Activated CD4-positive, alpha-beta T cell treated with anti-CD3 and anti-CD28 coated beads, Interleukin-2, amount 10 ng/mL, durations not matched to agents 7 days and 5 days (primary cell): ENCODE measurements at regions not wholly inside any gene's neighbourhood (a gene's known extent, or its start where the extent isn't known, plus 50 kb on each side); places are given as distances from the start of the nearest gene placed in this dataset.

Source experiments
- CTCF ChIA-PET: fragments of 350-600 bp; sonication (Branson Sonifier 250); formaldehyde crosslinking; loops from one replicate; lab custom pipeline; 2021; ENCODE audit warnings: antibody characterized with exemption; lab: Charles Lee
- POLR2A ChIA-PET: fragments of 350-600 bp; sonication (Branson Sonifier 250); formaldehyde crosslinking; loops from one replicate; lab custom pipeline; 2021; ENCODE audit warnings: antibody characterized with exemption; lab: Charles Lee
- DNase-seq: peaks from one replicate; pipeline ENCODE4 v3.0.0-alpha.2; 2020
- H3K27ac Mint-ChIP-seq: one replicate; pipeline ENCODE4 v1.8.0; 2021; ENCODE audit warnings: mild to moderate bottlenecking, moderate library complexity, mixed read lengths
- H3K27me3 Mint-ChIP-seq: one replicate; pipeline ENCODE4 v1.8.0; 2021; ENCODE audit warnings: mixed read lengths
- H3K36me3 Mint-ChIP-seq: one replicate; pipeline ENCODE4 v1.8.0; 2021; ENCODE audit warnings: low read depth, mixed read lengths
- H3K4me1 Mint-ChIP-seq: one replicate; pipeline ENCODE4 v1.8.0; 2021; ENCODE audit warnings: mixed read lengths
- H3K4me3 Mint-ChIP-seq: one replicate; pipeline ENCODE4 v1.8.0; 2021; ENCODE audit warnings: mild to moderate bottlenecking, moderate library complexity, mixed read lengths
- H3K9me3 Mint-ChIP-seq: one replicate; pipeline ENCODE4 v1.8.0; 2021; ENCODE audit warnings: mixed read lengths

DNA sequence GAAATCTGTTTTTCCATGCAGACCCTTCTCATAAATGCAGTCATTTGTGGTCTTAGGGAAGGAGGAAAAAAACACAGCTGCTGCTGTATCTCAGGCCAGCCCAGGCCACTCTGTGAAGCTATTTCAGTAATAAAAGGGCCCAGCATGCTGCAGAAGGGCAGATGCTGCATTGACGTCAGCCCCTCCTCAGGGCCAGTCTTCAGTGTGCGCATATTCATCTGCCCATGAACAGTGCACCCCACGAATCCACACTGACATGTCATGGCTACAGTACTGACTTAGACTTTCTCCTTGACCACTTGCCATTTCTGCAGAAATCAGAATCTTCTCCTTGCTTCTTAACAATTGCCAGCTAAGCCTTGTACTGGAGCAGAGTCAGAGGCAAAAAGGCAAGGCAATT lies 304.7 kb downstream of the GABRG2 start:
- Mint-ChIP-seq H3K36me3 (no peaks in the 10 kb centered on the region), H3K27ac (no peak overlapping the region), H3K4me3 (no peak overlapping the region), H3K4me1 (no peaks in the 10 kb centered on the region), H3K27me3 (no peaks in the 10 kb centered on the region), H3K9me3 (peaks cover 21% of the 10 kb centered on the region)
- DNase-seq: no peak
- POLR2A ChIA-PET: no interaction called here
- CTCF ChIA-PET: no interaction called here

GRCh38 chr5:162377895-162378294 lies 310.3 kb downstream of the GABRG2 start:
- DNase-seq: no peak
- Mint-ChIP-seq H3K4me1 (no peaks in the 10 kb centered on the region), H3K27me3 (no peaks in the 10 kb centered on the region), H3K36me3 (no peaks in the 10 kb centered on the region), H3K4me3 (no peak overlapping the region), H3K27ac (no peak overlapping the region), H3K9me3 (no peaks in the 10 kb centered on the region)
- POLR2A ChIA-PET: no interaction called here
- CTCF ChIA-PET: no interaction called here

- no peaks in the 10 kb centered on the region for H3K27me3 Mint-ChIP-seq
- no peak overlapping the region for H3K27ac Mint-ChIP-seq
- H3K9me3 Mint-ChIP-seq: no peaks in the 10 kb centered on the region
- H3K36me3 Mint-ChIP-seq: no peaks in the 10 kb centered on the region
- no peak overlapping the region for H3K4me3 Mint-ChIP-seq
- DNase-seq: no peak
- POLR2A ChIA-PET: no interaction called here
- CTCF ChIA-PET: no interaction called here
- no peaks in the 10 kb centered on the region for H3K4me1 Mint-ChIP-seq
These were observed 315.3 kb downstream of the GABRG2 start for GRCh38 chr5:162382839-162383238.

DNA sequence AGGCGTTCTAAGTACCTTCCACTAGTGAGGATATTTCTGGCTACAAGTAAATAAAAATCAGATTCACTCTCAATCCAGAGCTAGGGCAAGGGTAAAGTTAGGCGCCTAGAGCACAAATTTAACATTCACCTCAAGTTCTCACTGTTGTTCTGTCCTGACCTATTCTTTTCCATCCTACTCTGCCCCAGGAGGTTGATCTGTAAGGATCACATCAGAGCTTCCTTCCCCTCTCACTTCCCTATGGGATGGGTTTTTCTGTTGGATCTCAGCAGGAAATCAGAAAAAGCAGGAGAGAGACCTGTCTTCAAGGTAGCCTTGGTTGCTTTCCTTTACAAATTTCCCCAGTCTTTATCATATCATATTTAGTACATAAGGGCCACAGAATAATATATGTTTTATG lies 316.7 kb downstream of the GABRG2 start:
- Mint-ChIP-seq H3K27ac (no peak overlapping the region), H3K36me3 (no peaks in the 10 kb centered on the region), H3K4me1 (no peaks in the 10 kb centered on the region), H3K27me3 (no peaks in the 10 kb centered on the region), H3K9me3 (no peaks in the 10 kb centered on the region), H3K4me3 (no peak overlapping the region)
- DNase-seq: no peak
- CTCF ChIA-PET: no interaction called here
- POLR2A ChIA-PET: no interaction called here

DNA sequence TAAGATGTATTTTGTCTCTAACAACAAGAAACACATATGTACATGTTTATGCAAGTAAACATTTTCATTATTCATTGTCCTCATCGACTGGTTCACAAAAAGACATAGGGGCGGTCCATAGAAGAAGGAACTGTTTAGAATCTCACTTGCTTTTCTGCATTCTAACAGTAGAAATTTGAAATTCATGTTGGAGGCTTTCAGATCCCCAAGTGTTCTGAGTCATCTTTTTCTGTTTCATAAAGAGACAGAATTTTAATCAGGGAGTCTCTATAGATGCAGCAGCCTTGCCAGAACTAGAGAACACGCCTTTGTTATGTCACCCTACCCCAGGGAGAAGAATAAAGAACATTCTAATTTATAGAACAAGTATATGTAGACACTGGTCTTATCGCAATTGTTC lies 324.3 kb downstream of the GABRG2 start:
- Mint-ChIP-seq H3K27ac (no peak overlapping the region), H3K36me3 (no peaks in the 10 kb centered on the region), H3K27me3 (no peaks in the 10 kb centered on the region), H3K9me3 (peaks cover 2% of the 10 kb centered on the region), H3K4me3 (no peak overlapping the region), H3K4me1 (no peaks in the 10 kb centered on the region)
- ChIA-PET POLR2A (no interaction called here), CTCF (no interaction called here)
- no peak for DNase-seq

GRCh38 chr5:162392336-162392735 lies 324.8 kb downstream of the GABRG2 start:
- H3K4me1 Mint-ChIP-seq: no peaks in the 10 kb centered on the region
- no peaks in the 10 kb centered on the region for H3K36me3 Mint-ChIP-seq
- H3K27ac Mint-ChIP-seq: no peak overlapping the region
- ChIA-PET POLR2A (no interaction called here), CTCF (no interaction called here)
- H3K4me3 Mint-ChIP-seq: no peak overlapping the region
- no peaks in the 10 kb centered on the region for H3K27me3 Mint-ChIP-seq
- no peak for DNase-seq
- peaks cover 2% of the 10 kb centered on the region for H3K9me3 Mint-ChIP-seq

- Mint-ChIP-seq H3K27me3 (no peaks in the 10 kb centered on the region), H3K4me3 (no peak overlapping the region), H3K9me3 (peaks cover 3% of the 10 kb centered on the region), H3K27ac (no peak overlapping the region), H3K36me3 (no peaks in the 10 kb centered on the region), H3K4me1 (no peaks in the 10 kb centered on the region)
- ChIA-PET CTCF (no interaction called here), POLR2A (no interaction called here)
- DNase-seq: no peak
These were observed 326.0 kb downstream of the GABRG2 start for GRCh38 chr5:162393534-162393933.

DNA sequence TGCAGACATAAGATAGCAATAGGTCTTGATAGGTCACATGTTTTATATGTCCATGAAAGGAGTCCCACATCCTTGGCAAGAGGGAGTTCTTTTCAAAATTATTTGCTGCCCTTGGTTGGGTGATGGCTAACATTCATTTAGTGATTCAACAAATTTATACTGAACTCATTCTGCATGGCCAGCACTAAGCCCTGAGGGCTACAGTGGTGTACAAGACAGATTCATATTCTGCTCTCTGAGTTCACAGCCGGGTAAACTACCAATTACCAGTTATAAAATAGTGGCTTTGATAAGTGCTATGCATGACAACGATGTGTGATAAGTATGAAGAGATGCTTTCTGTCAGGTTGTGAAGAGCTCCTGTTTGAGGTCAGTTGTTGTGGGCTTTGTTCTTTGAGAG lies 340.0 kb downstream of the GABRG2 start:
- no peak for DNase-seq
- peaks cover 5% of the 10 kb centered on the region for H3K9me3 Mint-ChIP-seq
- H3K27me3 Mint-ChIP-seq: no peaks in the 10 kb centered on the region
- no peaks in the 10 kb centered on the region for H3K4me1 Mint-ChIP-seq
- no peaks in the 10 kb centered on the region for H3K36me3 Mint-ChIP-seq
- ChIA-PET POLR2A (no interaction called here), CTCF (no interaction called here)
- no peak overlapping the region for H3K27ac Mint-ChIP-seq
- no peak overlapping the region for H3K4me3 Mint-ChIP-seq

DNA sequence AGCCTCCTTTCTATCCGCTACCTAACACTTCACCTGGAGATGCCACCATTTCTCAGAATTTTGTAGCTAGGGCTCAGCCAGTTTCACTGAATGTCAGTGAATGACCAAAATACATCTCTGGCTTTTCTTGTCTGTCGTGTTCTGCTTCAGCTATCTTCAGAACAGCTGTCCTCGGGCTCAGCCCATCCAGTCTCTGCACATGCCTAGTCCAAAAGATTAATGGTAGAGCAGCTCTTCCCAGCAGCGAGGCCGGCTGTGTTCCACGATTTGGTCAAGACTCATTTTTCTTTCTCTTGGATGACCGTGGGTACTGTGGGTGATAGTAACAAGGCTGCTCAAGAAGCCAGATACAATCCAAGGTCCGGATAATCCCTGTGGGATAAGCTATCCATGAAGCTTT lies 342.8 kb downstream of the GABRG2 start:
- Mint-ChIP-seq H3K9me3 (peaks cover 5% of the 10 kb centered on the region), H3K4me3 (no peak overlapping the region), H3K27ac (no peak overlapping the region), H3K4me1 (no peaks in the 10 kb centered on the region), H3K36me3 (no peaks in the 10 kb centered on the region), H3K27me3 (no peaks in the 10 kb centered on the region)
- POLR2A ChIA-PET: no interaction called here
- DNase-seq: no peak
- CTCF ChIA-PET: no interaction called here

GRCh38 chr5:162429142-162429541 lies 361.6 kb downstream of the GABRG2 start:
- Mint-ChIP-seq H3K27ac (no peak overlapping the region), H3K4me1 (no peaks in the 10 kb centered on the region), H3K27me3 (no peaks in the 10 kb centered on the region), H3K4me3 (no peak overlapping the region), H3K36me3 (no peaks in the 10 kb centered on the region), H3K9me3 (no peaks in the 10 kb centered on the region)
- CTCF ChIA-PET: no interaction called here
- DNase-seq: no peak
- POLR2A ChIA-PET: no interaction called here

DNA sequence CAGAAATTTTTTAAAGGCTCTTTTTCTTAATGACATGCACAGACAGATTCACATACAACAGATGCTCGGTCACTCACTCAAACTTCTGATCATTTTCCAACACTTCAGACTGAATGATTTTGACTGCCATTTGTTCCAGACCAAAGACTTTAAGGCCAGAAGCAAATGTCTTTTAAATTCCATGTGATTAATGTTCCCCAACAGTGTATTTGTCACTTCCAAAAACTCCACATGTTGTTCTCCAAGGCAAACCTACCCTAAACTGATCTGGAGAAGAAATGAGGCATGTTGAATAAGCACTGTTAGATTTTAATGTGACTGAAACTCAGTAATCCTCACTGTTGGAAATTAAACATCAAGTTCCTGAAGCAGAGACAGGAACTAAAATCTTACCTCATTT lies 366.7 kb downstream of the GABRG2 start:
- Mint-ChIP-seq H3K4me3 (no peak overlapping the region), H3K4me1 (no peaks in the 10 kb centered on the region), H3K36me3 (no peaks in the 10 kb centered on the region), H3K9me3 (no peaks in the 10 kb centered on the region), H3K27ac (no peak overlapping the region), H3K27me3 (no peaks in the 10 kb centered on the region)
- DNase-seq: no peak
- CTCF ChIA-PET: no interaction called here
- POLR2A ChIA-PET: no interaction called here

- CTCF ChIA-PET: no interaction called here
These were observed 368.5 kb downstream of the GABRG2 start for GRCh38 chr5:162436055-162436454.

DNA sequence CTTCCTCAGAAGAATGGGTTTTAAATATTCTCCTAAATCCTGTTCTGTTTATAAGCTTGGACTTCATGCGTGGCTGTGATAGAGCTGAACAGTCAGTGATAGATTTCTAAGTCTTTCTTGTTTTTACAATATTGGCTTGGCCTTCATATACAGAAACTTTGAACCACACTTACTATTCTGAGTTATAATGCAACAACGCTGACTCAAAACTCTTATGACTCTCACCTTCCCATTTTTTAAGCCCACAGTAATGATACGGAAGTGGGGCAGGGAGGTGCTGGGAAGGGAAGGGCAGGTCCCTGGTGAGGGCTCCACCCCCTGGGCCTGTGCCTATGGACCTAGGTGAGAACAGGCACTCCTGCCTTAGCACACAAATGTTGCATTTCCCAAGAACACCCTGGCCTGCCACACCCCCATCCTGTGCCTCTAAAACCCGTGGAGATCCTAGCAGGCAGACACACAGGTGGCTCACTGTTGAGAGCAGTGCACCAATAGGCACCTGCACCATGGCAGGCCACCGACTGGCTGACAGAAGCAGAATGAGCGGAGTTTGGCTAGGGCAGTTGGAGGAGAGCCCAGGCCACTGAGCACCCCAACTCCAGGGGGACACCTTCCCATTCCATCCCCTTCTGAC lies 376.7 kb downstream of the GABRG2 start:
- Mint-ChIP-seq H3K27me3 (no peaks in the 10 kb centered on the region), H3K27ac (no peak overlapping the region), H3K4me3 (no peak overlapping the region), H3K36me3 (no peaks in the 10 kb centered on the region), H3K9me3 (peaks cover 4% of the 10 kb centered on the region), H3K4me1 (no peaks in the 10 kb centered on the region)
- DNase-seq: no peak
- CTCF ChIA-PET: no interaction called here
- POLR2A ChIA-PET: no interaction called here

More at GRCh38 chr5:162436055-162436454, 368.5 kb downstream of the GABRG2 start:
- POLR2A ChIA-PET: interaction anchor here (0.7 kb wide), 1 partner anchor 799 kb away, joined by 4 read pairs; no protein-coding TSS in a partner anchor
- no peak for DNase-seq
- H3K9me3 Mint-ChIP-seq: peaks cover 4% of the 10 kb centered on the region
- no peak overlapping the region for H3K27ac Mint-ChIP-seq
- no peaks in the 10 kb centered on the region for H3K4me1 Mint-ChIP-seq
- no peaks in the 10 kb centered on the region for H3K27me3 Mint-ChIP-seq
- H3K36me3 Mint-ChIP-seq: no peaks in the 10 kb centered on the region
- no peak overlapping the region for H3K4me3 Mint-ChIP-seq

DNA sequence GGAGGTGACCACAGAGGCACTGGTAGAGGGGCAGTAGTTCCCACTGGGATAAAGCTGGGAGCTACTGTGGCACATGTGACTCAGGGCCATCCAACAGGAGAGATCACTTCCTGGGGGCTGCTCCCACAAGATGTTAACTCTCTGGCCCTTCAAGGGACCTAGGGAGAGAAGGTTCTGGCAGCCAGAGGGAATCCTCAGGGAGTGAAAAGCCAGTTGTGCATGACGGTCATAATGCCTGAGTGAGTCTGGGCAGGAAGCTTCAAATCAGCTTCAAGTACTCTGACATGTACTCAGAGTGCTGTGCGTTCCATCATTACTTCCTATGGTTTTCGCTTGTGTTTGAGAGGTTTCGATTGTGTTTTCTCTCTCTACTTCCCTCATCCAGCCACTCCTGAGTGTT lies 388.5 kb downstream of the GABRG2 start:
- CTCF ChIA-PET: no interaction called here
- H3K27ac Mint-ChIP-seq: no peak overlapping the region
- DNase-seq: no peak
- H3K9me3 Mint-ChIP-seq: peaks cover 19% of the 10 kb centered on the region
- H3K27me3 Mint-ChIP-seq: no peaks in the 10 kb centered on the region
- POLR2A ChIA-PET: no interaction called here
- H3K4me1 Mint-ChIP-seq: no peaks in the 10 kb centered on the region
- H3K36me3 Mint-ChIP-seq: no peaks in the 10 kb centered on the region
- no peak overlapping the region for H3K4me3 Mint-ChIP-seq
